ENCODE measurements at regions not wholly inside any gene's neighbourhood (a gene's known extent, or its start where the extent isn't known, plus 50 kb on each side); places are given as distances from the start of the nearest gene placed in this dataset.

DNA sequence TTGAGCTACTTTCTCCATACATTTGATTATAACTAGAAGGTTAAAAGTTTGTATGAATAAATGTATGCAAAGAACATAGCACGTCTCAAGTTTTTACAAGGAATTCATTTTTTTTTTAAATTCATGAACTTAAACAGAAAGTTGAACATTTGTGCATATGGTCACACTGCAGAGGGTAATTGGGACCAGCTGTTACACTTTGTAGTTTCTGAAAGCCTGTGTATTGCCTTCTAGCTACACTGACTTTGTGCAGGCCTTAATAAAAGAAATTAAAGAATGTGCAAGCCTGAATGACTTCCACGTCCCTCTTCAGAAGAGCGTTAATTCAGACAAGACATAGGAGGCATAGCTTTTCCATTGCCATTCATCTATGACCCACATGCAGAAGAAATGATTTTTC is 153.1 kb upstream of the PCDH18 start:
- TF ChIP-seq, protein P1, sequence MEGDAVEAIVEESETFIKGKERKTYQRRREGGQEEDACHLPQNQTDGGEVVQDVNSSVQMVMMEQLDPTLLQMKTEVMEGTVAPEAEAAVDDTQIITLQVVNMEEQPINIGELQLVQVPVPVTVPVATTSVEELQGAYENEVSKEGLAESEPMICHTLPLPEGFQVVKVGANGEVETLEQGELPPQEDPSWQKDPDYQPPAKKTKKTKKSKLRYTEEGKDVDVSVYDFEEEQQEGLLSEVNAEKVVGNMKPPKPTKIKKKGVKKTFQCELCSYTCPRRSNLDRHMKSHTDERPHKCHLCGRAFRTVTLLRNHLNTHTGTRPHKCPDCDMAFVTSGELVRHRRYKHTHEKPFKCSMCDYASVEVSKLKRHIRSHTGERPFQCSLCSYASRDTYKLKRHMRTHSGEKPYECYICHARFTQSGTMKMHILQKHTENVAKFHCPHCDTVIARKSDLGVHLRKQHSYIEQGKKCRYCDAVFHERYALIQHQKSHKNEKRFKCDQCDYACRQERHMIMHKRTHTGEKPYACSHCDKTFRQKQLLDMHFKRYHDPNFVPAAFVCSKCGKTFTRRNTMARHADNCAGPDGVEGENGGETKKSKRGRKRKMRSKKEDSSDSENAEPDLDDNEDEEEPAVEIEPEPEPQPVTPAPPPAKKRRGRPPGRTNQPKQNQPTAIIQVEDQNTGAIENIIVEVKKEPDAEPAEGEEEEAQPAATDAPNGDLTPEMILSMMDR (IDR thresholded peaks at IDR 0.05): no peak
- no peak for TF ChIP-seq POLR2A (IDR thresholded peaks at IDR 0.05)

Data from testis (tissue), 2 donors.